SK-N-MC (cell line): ENCODE measurements at regions not wholly inside any gene's neighbourhood (a gene's known extent, or its start where the extent isn't known, plus 50 kb on each side); places are given as distances from the start of the nearest gene placed in this dataset.

Experiments used
- DNase-seq: peaks from one replicate; pipeline ENCODE4 v3.0.0-alpha.2; 2011; ENCODE audit warnings: low read depth, low spot score
- H3K27ac ChIP-seq: fragments of 200-600 bp; sonication (generic); 2 replicates; pipeline ENCODE4 v1.5.1; 2016; ENCODE audit warnings: mixed run types
- H3K36me3 ChIP-seq: fragments of 200-600 bp; sonication (generic); 2 replicates; pipeline ENCODE4 v1.6.1; 2017; ENCODE audit warnings: antibody characterized with exemption, low read length, mixed read lengths; ENCODE audit not compliant: insufficient read depth
- H3K4me3 ChIP-seq: fragments of 200-600 bp; sonication (generic); 2 replicates; pipeline ENCODE4 v1.5.1; 2016
- H3K9ac ChIP-seq: fragments of 200-600 bp; sonication (generic); 2 replicates; pipeline ENCODE4 v1.8.0; 2017; ENCODE audit warnings: mixed run types, mixed read lengths; ENCODE audit not compliant: insufficient read length
- H3K9me3 ChIP-seq: fragments of 200-600 bp; sonication (generic); 2 replicates; pipeline ENCODE4 v1.6.1; 2017; ENCODE audit warnings: low read depth, mild to moderate bottlenecking, antibody characterized with exemption, low read length, moderate library complexity, mixed read lengths
- EZH2 ChIP-seq: fragments of 200-600 bp; sonication (generic); IDR thresholded peaks from one replicate; pipeline ENCODE4 v1.6.1; 2017; ENCODE audit warnings: antibody characterized with exemption
- FOXP2 ChIP-seq: optimal IDR thresholded peaks from 2 replicates; pipeline ENCODE3; 2011; ENCODE audit warnings: mild to moderate bottlenecking, moderate library complexity; ENCODE audit not compliant: insufficient read depth; ENCODE audit errors: extremely low read length, control extremely low read depth
- POLR2AphosphoS5 ChIP-seq: IDR thresholded peaks from 2 replicates; pipeline ENCODE4 v1.6.1; 2012; ENCODE audit warnings: mild to moderate bottlenecking, low read depth, low read length, borderline replicate concordance

- Histone ChIP-seq H3K36me3 (no peaks in the 10 kb centered on the region), H3K9ac (no peak overlapping the region), H3K27ac (no peak overlapping the region), H3K9me3 (no peaks in the 10 kb centered on the region), H3K4me3 (peak overlapping the region; percentile 57; the same call in 1 of the 2 replicates)
- TF ChIP-seq POLR2AphosphoS5 (no peak), FOXP2 (no peak), EZH2 (no peak)
- no peak for DNase-seq
Observed at GRCh38 chr11:134921938-134922337, 509.9 kb upstream of the B3GAT1 start.

- no peak for TF ChIP-seq FOXP2
- TF ChIP-seq EZH2, result no peak
- TF ChIP-seq POLR2AphosphoS5, result no peak; the same call in 1 of the 2 replicates
- Histone ChIP-seq H3K4me3 (peak overlapping the region; percentile 57), H3K9me3 (no peaks in the 10 kb centered on the region), H3K9ac (no peak overlapping the region), H3K27ac (peak overlapping the region; percentile 66), H3K36me3 (no peaks in the 10 kb centered on the region)
- DNase-seq, result peak; percentile 35
Observed at GRCh38 chr11:134920851-134921608, 509.0 kb upstream of the B3GAT1 start.

- Histone ChIP-seq H3K36me3 (no peaks in the 10 kb centered on the region), H3K4me3 (no peak overlapping the region), H3K9ac (no peak overlapping the region), H3K27ac (no peak overlapping the region), H3K9me3 (no peaks in the 10 kb centered on the region)
- no peak for TF ChIP-seq POLR2AphosphoS5
- TF ChIP-seq EZH2, result no peak
- TF ChIP-seq FOXP2, result no peak
- no peak for DNase-seq
Observed at GRCh38 chr11:134916421-134917213, 504.6 kb upstream of the B3GAT1 start.

GRCh38 chr11:134915881-134916280 is 503.8 kb upstream of the B3GAT1 start:
- no peak overlapping the region for H3K27ac ChIP-seq
- H3K9me3 ChIP-seq, result no peaks in the 10 kb centered on the region
- DNase-seq, result no peak
- no peak for TF ChIP-seq POLR2AphosphoS5
- TF ChIP-seq FOXP2, result no peak
- no peak for TF ChIP-seq EZH2
- H3K36me3 ChIP-seq, result no peaks in the 10 kb centered on the region
- no peak overlapping the region for H3K9ac ChIP-seq
- no peak overlapping the region for H3K4me3 ChIP-seq

GRCh38 chr11:134915212-134915611 is 503.2 kb upstream of the B3GAT1 start:
- no peak overlapping the region for H3K27ac ChIP-seq
- no peaks in the 10 kb centered on the region for H3K36me3 ChIP-seq
- no peak for TF ChIP-seq FOXP2
- TF ChIP-seq EZH2, result no peak
- no peak for TF ChIP-seq POLR2AphosphoS5
- no peak overlapping the region for H3K9ac ChIP-seq
- H3K4me3 ChIP-seq, result no peak overlapping the region
- no peak for DNase-seq
- no peaks in the 10 kb centered on the region for H3K9me3 ChIP-seq

- TF ChIP-seq POLR2AphosphoS5, result no peak
- TF ChIP-seq FOXP2, result no peak
- no peak for TF ChIP-seq EZH2
- no peaks in the 10 kb centered on the region for H3K9me3 ChIP-seq
- H3K36me3 ChIP-seq, result no peaks in the 10 kb centered on the region
Observed at GRCh38 chr11:134913999-134914590, 502.1 kb upstream of the B3GAT1 start.

GRCh38 chr11:134913391-134913790 is 501.3 kb upstream of the B3GAT1 start:
- H3K27ac ChIP-seq, result no peak overlapping the region
- TF ChIP-seq POLR2AphosphoS5 (no peak), FOXP2 (no peak), EZH2 (no peak)
- no peak overlapping the region for H3K9ac ChIP-seq
- no peaks in the 10 kb centered on the region for H3K36me3 ChIP-seq
- DNase-seq, result no peak
- no peaks in the 10 kb centered on the region for H3K9me3 ChIP-seq
- H3K4me3 ChIP-seq, result no peak overlapping the region

More at GRCh38 chr11:134913999-134914590, 502.1 kb upstream of the B3GAT1 start:
- Histone ChIP-seq H3K27ac (no peak overlapping the region), H3K9ac (no peak overlapping the region), H3K4me3 (no peak overlapping the region)
- no peak for DNase-seq

- no peak overlapping the region for H3K4me3 ChIP-seq
- H3K9me3 ChIP-seq, result no peaks in the 10 kb centered on the region
- no peaks in the 10 kb centered on the region for H3K36me3 ChIP-seq
- TF ChIP-seq POLR2AphosphoS5, result no peak
- TF ChIP-seq EZH2, result no peak
- TF ChIP-seq FOXP2, result no peak
- DNase-seq, result no peak
- H3K9ac ChIP-seq, result no peak overlapping the region
- H3K27ac ChIP-seq, result no peak overlapping the region
Observed at GRCh38 chr11:134911514-134912180, 499.6 kb upstream of the B3GAT1 start.
